Medulla oblongata (tissue), 1 donor: ENCODE measurements at regions not wholly inside any gene's neighbourhood (a gene's known extent, or its start where the extent isn't known, plus 50 kb on each side); places are given as distances from the start of the nearest gene placed in this dataset.

Source experiments
- DNase-seq: peaks from one replicate; pipeline ENCODE4 v3.0.0-alpha.2; 2015; ENCODE audit errors: extremely low spot score

- no peak for DNase-seq
These were observed 421.7 kb upstream of the GOLIM4 start for GRCh38 chr3:168517249-168518071.

GRCh38 chr3:168514252-168514651, 418.5 kb upstream of the GOLIM4 start:
- DNase-seq = no peak

- DNase-seq = no peak
These were observed 417.1 kb upstream of the GOLIM4 start for GRCh38 chr3:168512802-168513201.

- peak; percentile 41 for DNase-seq
These were observed 415.8 kb upstream of the GOLIM4 start for GRCh38 chr3:168511428-168512014.

DNA sequence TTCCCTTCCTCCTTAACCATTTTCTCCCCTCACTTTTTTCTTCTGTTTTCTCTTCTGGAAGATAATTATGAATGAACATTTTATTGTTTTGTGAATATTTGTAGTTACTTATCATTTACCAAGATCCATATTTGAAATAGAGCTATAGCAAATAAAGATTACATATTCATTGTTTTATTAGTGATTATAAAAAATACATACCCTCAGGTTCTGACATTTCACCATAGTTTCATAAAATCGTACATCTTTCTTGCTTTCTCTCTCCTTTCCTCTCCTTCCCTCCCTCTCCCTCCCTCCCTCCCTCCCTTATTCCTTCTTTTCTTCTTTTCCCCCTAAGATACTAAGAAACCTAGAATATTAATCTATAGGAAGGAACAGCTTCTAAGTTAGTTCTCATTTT, 410.9 kb upstream of the GOLIM4 start:
- no peak for DNase-seq

- DNase-seq = no peak
These were observed 405.8 kb upstream of the GOLIM4 start for GRCh38 chr3:168501570-168501969.

DNA sequence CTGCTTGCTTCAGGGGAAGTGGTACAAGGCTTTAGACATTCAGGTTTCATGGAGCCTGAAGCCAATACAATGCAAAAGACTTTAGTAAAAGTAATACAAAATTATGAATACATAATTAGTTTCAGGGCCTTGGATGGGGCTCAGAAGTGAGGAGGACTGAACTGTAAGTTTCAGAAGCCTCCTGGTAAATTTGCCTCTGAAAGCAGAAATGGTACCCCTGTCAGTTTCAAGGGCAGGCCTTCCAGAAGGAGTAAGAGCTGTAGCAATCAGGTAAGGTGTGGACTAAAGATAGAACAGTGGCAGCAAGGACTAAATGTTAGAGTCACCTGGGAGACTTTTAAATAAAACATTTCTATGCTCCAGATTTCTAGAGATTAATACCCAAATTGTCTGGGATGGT, 402.5 kb upstream of the GOLIM4 start:
- DNase-seq = no peak

- no peak for DNase-seq
These were observed 402.0 kb upstream of the GOLIM4 start for GRCh38 chr3:168497741-168498140.

GRCh38 chr3:168497183-168497582, 401.5 kb upstream of the GOLIM4 start:
- no peak for DNase-seq

DNA sequence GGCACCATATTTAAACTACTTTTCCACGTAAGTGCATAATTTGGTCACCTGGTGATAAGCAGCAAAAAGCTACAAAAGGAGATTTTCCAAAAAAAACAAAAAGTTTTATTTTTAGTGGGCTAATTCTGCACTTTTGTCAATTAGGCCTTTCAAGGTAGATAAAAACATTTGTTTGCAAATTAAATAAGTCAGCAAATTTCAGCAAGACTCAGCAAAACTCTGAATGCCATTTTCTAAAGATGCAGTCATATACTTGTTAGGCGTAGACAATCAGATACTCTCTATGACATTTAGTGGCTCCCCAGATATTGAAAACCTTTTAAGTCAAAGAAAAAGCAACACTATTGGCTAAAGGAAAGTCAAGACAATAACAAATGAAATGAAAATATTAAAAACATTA, 400.2 kb upstream of the GOLIM4 start:
- no peak for DNase-seq

DNA sequence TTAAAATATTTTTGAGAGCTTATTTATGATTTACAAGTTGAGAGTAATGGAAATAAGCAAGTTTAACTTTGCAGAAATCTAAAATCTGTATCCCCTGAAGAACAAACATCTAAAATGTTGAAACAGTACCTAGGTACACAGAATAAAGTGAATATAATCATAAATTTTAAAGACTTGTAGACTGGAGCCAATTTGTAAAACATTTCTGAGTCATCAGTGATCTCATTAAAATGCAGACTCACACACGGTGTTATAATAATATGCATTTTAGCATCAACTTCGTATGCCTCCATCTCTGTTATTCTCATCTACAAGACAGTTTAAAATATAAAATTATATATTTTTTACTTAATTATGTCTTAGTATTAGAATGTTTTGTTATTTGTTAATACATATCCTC, 399.5 kb upstream of the GOLIM4 start:
- no peak for DNase-seq

DNA sequence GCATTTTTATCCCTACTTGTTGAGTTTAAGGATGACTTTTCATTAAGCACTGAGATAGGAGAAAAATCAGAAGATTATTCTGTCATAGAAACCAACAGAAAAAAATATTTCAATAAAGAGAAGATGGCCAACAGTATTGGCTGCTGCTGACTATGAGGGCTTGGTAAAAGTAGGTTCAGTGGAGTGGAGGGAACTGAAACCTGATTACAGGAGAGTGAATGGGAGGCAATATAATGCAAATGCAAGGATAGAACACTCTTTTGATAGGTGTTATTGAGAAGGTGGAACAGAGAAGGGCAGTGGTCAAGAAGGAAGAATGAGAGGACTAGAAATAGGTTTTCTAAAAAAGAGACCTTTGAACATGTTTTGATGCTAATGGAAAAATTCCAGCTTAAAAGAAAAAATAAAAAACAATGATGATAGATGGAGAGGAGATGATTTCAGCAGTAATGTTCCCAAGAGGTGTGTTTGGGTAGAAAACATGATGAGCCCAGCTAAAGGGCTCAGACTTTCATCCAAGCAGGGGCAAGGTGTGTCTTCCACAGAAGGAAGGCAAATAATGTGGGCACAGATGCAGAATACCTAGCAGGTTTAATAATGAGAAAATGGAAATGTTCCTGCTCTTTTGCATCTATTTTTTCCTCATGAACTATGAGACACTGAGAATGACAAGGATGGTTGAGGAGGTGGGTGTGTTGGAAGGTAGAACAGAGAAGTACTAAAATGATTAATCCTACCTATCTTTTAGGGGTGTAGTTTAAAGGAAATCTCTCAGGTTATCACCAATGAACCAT, 397.9 kb upstream of the GOLIM4 start:
- no peak for DNase-seq

- no peak for DNase-seq
These were observed 395.3 kb upstream of the GOLIM4 start for GRCh38 chr3:168490981-168491380.

- no peak for DNase-seq
These were observed 393.6 kb upstream of the GOLIM4 start for GRCh38 chr3:168489301-168489700.

DNA sequence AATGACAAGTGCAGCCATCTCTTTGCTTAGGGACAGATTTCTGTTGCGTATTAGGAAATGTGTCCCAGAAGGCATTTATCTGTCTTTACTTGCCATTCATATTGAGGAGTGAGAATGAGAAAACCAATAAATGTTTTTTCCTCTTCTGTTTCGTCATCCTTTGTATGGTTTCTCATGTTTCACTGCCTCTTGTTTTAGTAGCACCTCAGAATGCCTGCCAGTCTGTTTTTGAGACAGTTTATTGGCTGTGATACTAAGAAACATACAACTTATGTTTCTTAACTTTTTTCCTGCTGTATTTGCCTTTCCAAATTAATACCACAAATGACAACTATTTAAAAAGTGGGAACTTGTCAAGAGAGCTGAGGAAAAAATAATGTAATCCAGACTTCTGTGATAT, 390.2 kb upstream of the GOLIM4 start:
- no peak for DNase-seq

DNA sequence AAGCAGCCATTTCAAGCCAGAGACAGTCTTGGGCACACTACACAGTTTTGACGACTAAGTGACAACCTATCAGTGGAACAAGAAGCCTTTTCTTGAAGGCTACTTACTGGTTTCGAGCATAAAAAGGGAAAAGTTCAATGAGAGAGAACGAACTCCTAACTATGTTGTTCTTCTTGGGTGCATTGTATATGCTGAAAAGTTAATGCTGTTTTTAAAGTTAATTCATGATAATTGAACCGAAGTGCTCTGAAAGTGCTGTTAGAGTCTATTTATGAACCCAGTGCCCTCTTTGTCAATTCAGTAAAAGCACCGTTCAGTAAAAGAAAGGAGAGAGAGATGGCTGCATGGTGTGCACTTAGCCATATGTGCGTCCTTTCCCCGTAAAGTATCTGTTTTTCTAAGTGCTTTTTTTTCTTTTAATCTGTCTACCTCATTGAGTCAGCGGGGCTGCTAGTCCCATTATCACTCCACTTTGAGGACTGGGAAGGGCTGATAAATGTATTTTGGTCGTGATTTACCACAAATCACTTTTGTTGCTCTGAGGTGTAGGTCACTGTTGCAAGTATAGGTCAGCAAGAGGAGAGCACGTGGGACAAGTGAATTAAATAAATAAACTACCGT, 380.7 kb upstream of the GOLIM4 start:
- DNase-seq = no peak

GRCh38 chr3:168475704-168476103, 380.0 kb upstream of the GOLIM4 start:
- DNase-seq = no peak

- no peak for DNase-seq
These were observed 377.7 kb upstream of the GOLIM4 start for GRCh38 chr3:168473334-168473890.

GRCh38 chr3:168472783-168473182, 377.1 kb upstream of the GOLIM4 start:
- no peak for DNase-seq

GRCh38 chr3:168470380-168470779, 374.7 kb upstream of the GOLIM4 start:
- no peak for DNase-seq

DNA sequence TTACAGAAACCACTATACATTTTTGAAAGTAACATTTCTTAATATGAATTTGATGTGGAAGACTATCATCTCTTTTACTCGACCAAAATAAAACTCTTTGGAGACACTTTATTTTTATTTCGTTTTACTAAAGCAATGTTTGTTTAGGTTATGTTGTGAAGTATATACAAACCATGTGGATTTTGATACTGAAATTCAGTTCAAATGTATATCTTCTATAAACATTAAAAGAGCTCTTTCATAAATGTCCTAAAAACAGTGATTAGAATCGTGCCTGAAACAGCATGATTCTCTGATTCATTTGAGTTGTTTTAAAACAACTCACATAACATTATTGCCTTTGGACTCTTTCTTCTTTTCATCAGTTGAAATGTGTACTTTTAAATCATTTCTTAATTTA, 373.7 kb upstream of the GOLIM4 start:
- no peak for DNase-seq

- peak; percentile 73 for DNase-seq
These were observed 371.5 kb upstream of the GOLIM4 start for GRCh38 chr3:168467115-168467714.
